ENCODE measurements at regions not wholly inside any gene's neighbourhood (a gene's known extent, or its start where the extent isn't known, plus 50 kb on each side); places are given as distances from the start of the nearest gene placed in this dataset.

GRCh38 chr6:1027795-1028569 lies 283.9 kb upstream of the FOXQ1 start:
- ChIA-PET POLR2A (no interaction called here), SMC1A (ENCODE audit: uncharacterized antibody, unreplicated experiment) (no interaction called here), CTCF (no interaction called here), RAD21 (ENCODE audit: unreplicated experiment) (no interaction called here)
- Histone ChIP-seq H3K4me3 (no peak overlapping the region), H3K36me3 (ENCODE audit: control insufficient read depth in 2 of 2, insufficient read depth in 2 of 2, low read length in 1 of 2) (no peaks in the 10 kb centered on the region), H3K4me2 (ENCODE audit: control insufficient read depth, insufficient read depth) (no peak overlapping the region), H4K20me1 (ENCODE audit: control insufficient read depth, insufficient read depth) (no peaks in the 10 kb centered on the region), H3K9me3 (replicated peaks; ENCODE audit: control insufficient read depth, insufficient read depth, low read length) (no peaks in the 10 kb centered on the region; the same call in 1 of the 3 replicates), H3K27ac (ENCODE audit: control insufficient read depth, insufficient read depth) (no peak overlapping the region), H2AFZ (ENCODE audit: control insufficient read depth, low read depth, low read length) (no peak overlapping the region), H3K27me3 (replicated peaks in 1 of 2; ENCODE audit: control insufficient read depth in 2 of 2, insufficient read depth in 2 of 2, low read length in 1 of 2) (no peaks in the 10 kb centered on the region; a peak in 3 of 4 replicates), H3K4me1 (ENCODE audit: control insufficient read depth, insufficient read depth, low read length) (no peaks in the 10 kb centered on the region), H3K79me2 (ENCODE audit: control insufficient read depth, insufficient read depth, low read length) (no peaks in the 10 kb centered on the region), H3K9ac (ENCODE audit: control insufficient read depth, insufficient read depth, low read length) (no peak overlapping the region)
- 63% methylated on average over 9 of the region's 9 CpGs for WGBS (ENCODE audit: insufficient coverage, insufficient replicate concordance, low lambda C conversion rate, missing lambda C conversion rate)
- intact Hi-C loops (cut with micrococcal nuclease; ENCODE audit: unreplicated experiment) (no loop called here), in situ Hi-C loops (cut with MboI) (no loop called here)
- DNase-seq (ENCODE audit: low read depth, low spot score) (no peak), ATAC-seq (no peak), FAIRE-seq (no peak)
- no TSS peak for BruUV-seq (replicated peaks)
- TF ChIP-seq CREM (IDR thresholded peaks at IDR 0.05; ENCODE audit: low read depth): no peak
- TF ChIP-seq CBX3 (IDR thresholded peaks at IDR 0.05; ENCODE audit: borderline replicate concordance, low read depth): no peak
- TF ChIP-seq SMC3 (IDR thresholded peaks at IDR 0.05; ENCODE audit: borderline replicate concordance, low read length): no peak
- no peak for TF ChIP-seq SIX5 (IDR thresholded peaks at IDR 0.05; ENCODE audit: low read depth, low read length, severe bottlenecking)
- TF ChIP-seq HDGF (IDR thresholded peaks at IDR 0.05): no peak
- TF ChIP-seq POLR2AphosphoS2 (IDR thresholded peaks at IDR 0.05; ENCODE audit: low read depth, low read length): no peak
- no peak for TF ChIP-seq MEF2B (IDR thresholded peaks at IDR 0.05; ENCODE audit: partially characterized antibody, poor library complexity, severe bottlenecking)
- TF ChIP-seq, protein P1, sequence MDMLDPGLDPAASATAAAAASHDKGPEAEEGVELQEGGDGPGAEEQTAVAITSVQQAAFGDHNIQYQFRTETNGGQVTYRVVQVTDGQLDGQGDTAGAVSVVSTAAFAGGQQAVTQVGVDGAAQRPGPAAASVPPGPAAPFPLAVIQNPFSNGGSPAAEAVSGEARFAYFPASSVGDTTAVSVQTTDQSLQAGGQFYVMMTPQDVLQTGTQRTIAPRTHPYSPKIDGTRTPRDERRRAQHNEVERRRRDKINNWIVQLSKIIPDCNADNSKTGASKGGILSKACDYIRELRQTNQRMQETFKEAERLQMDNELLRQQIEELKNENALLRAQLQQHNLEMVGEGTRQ (IDR thresholded peaks at IDR 0.05; ENCODE audit: borderline replicate concordance, low read depth, low read length): no peak
- TF ChIP-seq TCF3 (IDR thresholded peaks at IDR 0.05; ENCODE audit: borderline replicate concordance, insufficient read depth, low read depth, low read length): no peak
- TF ChIP-seq CHD1 (IDR thresholded peaks at IDR 0.05; ENCODE audit: low read depth, low read length): no peak
- no peak for TF ChIP-seq SPI1 (IDR thresholded peaks at IDR 0.05; ENCODE audit: borderline replicate concordance, insufficient read depth, low read depth, low read length)
- no peak for TF ChIP-seq EGR1 (IDR thresholded peaks at IDR 0.05; ENCODE audit: borderline replicate concordance in 1 of 2, low read depth in 2 of 2, low read length in 2 of 2)

Data from GM12878 (cell line).